GM19238 (cell line): ENCODE measurements at regions not wholly inside any gene's neighbourhood (a gene's known extent, or its start where the extent isn't known, plus 50 kb on each side); places are given as distances from the start of the nearest gene placed in this dataset.

ENCODE experiments used
- DNase-seq: peaks from one replicate; pipeline ENCODE4 v3.0.0; 2011; ENCODE audit warnings: low spot score; ENCODE audit not compliant: insufficient read length

GRCh38 chr2:234641086-234641485, 144.2 kb upstream of the ARL4C start:
- DNase-seq, result no peak

GRCh38 chr2:234640657-234641056, 143.8 kb upstream of the ARL4C start:
- DNase-seq, result no peak

- no peak for DNase-seq
These were observed 142.1 kb upstream of the ARL4C start for GRCh38 chr2:234638966-234639365.

- no peak for DNase-seq
These were observed 138.4 kb upstream of the ARL4C start for GRCh38 chr2:234635284-234635683.

GRCh38 chr2:234633581-234634230, 136.8 kb upstream of the ARL4C start:
- DNase-seq, result no peak

- no peak for DNase-seq
These were observed 135.9 kb upstream of the ARL4C start for GRCh38 chr2:234632527-234633391.

GRCh38 chr2:234631646-234632514, 135.0 kb upstream of the ARL4C start:
- no peak for DNase-seq

GRCh38 chr2:234630801-234631261, 133.9 kb upstream of the ARL4C start:
- no peak for DNase-seq

- no peak for DNase-seq
These were observed 132.7 kb upstream of the ARL4C start for GRCh38 chr2:234629596-234629995.

GRCh38 chr2:234628953-234629352, 132.1 kb upstream of the ARL4C start:
- DNase-seq, result no peak

- DNase-seq, result no peak
These were observed 130.4 kb upstream of the ARL4C start for GRCh38 chr2:234627308-234627707.

- no peak for DNase-seq
These were observed 129.8 kb upstream of the ARL4C start for GRCh38 chr2:234626566-234627130.

GRCh38 chr2:234625626-234626250, 128.9 kb upstream of the ARL4C start:
- no peak for DNase-seq

GRCh38 chr2:234623521-234623991, 126.7 kb upstream of the ARL4C start:
- DNase-seq, result no peak

GRCh38 chr2:234621120-234621519, 124.2 kb upstream of the ARL4C start:
- DNase-seq, result no peak

- DNase-seq, result no peak
These were observed 123.1 kb upstream of the ARL4C start for GRCh38 chr2:234620018-234620417.

GRCh38 chr2:234615643-234616356, 118.9 kb upstream of the ARL4C start:
- DNase-seq, result no peak

- no peak for DNase-seq
These were observed 114.3 kb upstream of the ARL4C start for GRCh38 chr2:234611209-234611608.

- DNase-seq, result no peak
These were observed 112.1 kb upstream of the ARL4C start for GRCh38 chr2:234608946-234609345.

GRCh38 chr2:234607691-234608090, 110.8 kb upstream of the ARL4C start:
- DNase-seq, result no peak
